GM18498 (cell line): ENCODE measurements at regions not wholly inside any gene's neighbourhood (a gene's known extent, or its start where the extent isn't known, plus 50 kb on each side); places are given as distances from the start of the nearest gene placed in this dataset.

Source experiments
- ATAC-seq: cut with Tn5 transposase; IDR thresholded peaks from one replicate; pipeline ENCODE4 v1.9.1; 2021; ENCODE audit warnings: mild to moderate bottlenecking, moderate library complexity; ENCODE audit not compliant: unreplicated experiment

GRCh38 chr14:101492716-101493115, 68.6 kb upstream of the DIO3 start:
- ATAC-seq, result no peak

DNA sequence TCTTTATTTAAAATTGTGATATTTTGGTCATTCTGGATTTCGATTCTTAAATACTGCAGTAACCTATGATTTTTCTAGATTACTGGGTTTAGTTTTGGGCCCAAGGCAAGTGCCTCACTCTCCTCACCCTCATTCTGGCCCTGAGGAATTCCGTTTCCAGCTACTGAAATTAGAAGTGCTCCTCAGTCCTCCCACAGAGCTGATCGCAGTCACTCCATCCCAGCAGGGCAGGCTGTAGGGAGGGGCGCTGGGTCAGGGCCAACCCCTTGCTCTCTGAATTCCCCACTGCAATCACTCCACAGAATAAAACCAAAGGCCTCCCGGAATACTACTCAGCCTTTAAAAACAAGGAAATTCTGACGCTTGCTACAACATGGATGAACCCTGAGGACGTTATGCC, 66.5 kb upstream of the DIO3 start:
- ATAC-seq, result no peak

DNA sequence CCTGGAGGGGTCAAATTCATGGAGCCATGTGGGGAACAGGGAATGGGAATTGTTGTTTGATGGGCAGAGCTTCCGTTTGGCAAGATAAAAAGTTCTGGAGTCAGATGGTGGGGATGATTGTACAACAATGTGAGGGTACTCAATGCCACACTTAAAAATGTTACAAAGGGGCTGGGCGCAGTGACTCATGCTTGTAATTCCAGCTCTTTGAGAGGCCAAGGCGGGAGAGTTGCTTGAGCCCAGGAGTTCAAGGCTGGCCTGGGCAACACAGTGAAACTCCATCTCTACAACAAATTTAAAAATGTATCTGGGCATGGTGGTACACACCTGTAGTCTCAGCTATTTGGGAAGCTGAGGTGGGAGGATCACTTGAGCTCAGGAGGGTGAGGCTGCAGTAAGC, 66.0 kb upstream of the DIO3 start:
- no peak for ATAC-seq

DNA sequence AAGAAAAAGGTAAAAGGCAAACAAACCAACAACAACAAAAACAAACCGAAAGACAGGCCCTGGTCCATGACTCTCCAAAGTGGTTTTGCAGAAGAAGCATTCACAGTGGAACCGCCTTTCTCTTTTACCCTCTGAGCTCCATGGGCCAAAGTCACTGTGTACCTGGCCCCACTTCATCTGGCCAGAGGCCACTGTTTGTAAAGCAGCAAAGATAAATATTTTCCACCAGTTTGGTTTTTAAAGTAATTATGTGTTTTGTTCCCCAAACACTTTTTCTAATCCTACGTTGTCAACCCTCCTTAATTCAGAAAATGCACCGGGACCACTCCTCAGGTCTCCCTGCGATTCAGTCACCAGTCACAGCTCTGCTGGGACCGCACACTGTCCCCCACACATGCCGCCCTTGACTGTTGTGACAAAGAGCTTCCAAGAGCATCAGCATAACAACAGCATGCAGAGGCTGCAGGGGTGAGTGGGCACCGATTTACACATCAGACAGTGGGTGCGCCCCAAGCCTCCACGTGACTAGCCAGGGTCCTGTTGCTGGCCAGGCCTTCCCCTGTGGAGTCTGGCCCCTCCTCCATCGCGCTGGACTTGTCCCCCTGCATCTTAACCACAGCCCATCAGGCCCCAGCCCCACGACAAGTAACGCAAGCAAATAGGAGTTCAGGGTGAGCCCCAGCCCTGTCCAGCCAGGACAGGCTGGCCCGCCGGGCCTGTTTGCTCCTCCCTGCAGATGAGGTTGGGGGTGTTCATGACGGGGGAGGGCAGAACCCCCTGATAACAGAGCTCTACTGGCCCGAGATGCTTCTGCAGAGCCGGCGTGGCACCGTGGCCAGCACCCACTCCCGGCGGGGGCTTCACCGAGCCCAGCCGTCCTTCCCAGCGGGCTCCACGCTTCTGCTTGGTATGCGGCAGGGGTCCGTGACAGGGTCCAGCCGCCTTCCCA, 65.2 kb upstream of the DIO3 start:
- no peak for ATAC-seq

- no peak for ATAC-seq
Measured at GRCh38 chr14:101496776-101497683, 64.3 kb upstream of the DIO3 start.

- no peak for ATAC-seq
Measured at GRCh38 chr14:101497684-101498525, 63.4 kb upstream of the DIO3 start.

DNA sequence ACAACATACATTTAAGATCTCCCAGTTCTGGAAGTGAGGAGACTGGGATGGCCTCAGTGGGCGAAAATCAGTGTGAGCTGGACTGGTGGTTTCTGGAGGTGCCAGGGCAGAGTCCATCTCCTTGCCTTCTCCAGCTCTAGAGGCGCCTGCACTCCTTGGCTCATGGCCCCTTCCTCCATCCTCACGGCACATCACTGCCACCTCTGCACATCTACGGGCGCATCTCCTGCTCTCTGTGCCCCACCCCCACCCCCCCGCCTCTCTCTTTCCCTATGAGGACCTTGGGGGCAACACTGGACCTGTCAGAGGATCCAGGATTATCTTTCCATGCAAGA, 62.8 kb upstream of the DIO3 start:
- no peak for ATAC-seq

GRCh38 chr14:101499080-101499479, 62.2 kb upstream of the DIO3 start:
- ATAC-seq, result no peak

GRCh38 chr14:101499513-101499912, 61.8 kb upstream of the DIO3 start:
- ATAC-seq, result no peak

DNA sequence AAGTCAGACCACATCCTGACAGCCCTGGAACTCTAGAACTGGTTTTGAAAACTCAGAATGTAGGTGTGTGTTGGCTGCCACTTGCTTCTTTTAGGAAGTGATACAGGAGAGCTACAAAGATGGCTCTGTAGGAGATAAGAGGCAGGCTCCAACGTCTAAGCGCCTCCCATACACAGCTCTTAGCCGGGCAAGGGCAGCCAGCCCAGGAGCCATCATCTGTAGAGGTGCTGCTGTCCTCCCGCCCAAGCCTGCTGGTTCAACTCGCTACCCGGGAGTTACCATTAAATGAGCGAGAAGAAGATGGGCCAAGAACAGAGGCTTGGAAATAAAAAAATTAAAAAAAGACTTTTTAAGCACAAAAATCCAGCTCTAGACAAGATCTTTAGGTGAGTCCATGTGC, 61.2 kb upstream of the DIO3 start:
- no peak for ATAC-seq

DNA sequence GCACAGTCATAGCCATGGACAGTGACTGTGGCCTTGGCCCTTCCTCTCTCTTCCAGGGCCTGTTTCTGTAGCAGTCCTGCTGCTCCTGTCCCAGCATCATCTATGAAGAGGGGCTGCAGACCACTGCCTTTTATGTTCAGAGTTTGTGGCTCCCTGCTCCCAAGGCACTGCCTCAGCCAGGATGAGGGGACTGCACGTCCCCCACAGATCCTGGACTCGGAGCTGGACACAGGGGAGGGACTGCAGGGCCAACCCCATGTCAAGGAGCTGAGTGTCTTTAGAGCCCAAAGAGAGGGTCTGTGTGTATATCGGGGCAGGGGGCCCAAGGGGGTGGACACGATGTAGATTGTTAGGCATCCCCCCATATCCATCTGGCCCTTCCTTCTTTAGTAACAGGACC, 60.6 kb upstream of the DIO3 start:
- no peak for ATAC-seq

DNA sequence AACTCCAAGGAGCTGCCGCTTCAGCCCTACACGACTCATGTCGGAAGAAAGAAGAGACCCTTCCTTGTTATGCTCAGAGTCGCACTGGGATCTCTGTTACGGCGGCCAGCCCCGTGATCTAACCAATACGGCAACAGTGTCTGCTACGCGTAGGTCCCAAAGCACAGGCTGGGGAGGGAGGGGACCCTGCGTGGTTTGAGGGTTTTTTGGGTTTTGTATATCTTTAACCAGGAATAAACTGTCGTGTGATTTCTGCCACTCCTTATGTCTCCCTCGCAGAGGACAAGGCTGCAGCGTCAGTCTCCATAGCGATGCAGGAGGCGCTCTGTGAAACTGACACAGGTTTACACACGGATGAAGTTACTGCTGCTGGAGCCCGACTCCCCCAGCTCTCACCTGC, 60.0 kb upstream of the DIO3 start:
- ATAC-seq, result no peak

GRCh38 chr14:101501858-101502615, 59.3 kb upstream of the DIO3 start:
- no peak for ATAC-seq

GRCh38 chr14:101502761-101503392, 58.4 kb upstream of the DIO3 start:
- no peak for ATAC-seq

DNA sequence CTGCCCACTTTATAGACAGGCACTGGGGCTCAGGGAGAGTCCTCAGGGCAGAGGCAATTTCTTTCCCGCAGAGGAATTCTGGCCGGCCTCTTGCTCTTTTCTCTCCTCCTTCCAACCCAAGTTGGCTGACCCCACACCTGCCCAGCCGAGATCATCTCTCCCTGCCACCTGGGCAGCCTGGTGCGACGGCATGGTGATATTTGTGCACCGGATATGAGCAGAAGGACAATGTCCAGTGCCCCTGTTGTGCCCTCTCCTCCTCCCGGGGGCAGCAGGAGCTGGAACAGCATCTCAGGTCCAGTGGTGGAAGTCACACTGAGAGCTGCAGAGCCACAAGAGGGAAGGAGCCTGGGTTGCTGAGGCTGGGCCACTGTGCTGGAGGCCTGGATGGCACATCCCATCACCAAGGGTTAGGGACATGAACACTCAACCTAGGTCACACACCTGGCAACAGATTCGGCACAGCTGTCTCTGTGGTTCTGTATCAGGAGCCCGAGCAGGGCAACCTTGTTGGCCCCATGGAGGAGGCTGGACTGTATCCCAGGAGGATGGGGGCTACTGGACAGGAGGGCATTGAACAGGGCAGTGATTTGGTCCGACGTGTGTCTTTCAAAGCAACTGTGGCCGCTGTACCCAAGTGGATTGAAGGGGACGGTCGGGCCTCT, 57.7 kb upstream of the DIO3 start:
- no peak for ATAC-seq

DNA sequence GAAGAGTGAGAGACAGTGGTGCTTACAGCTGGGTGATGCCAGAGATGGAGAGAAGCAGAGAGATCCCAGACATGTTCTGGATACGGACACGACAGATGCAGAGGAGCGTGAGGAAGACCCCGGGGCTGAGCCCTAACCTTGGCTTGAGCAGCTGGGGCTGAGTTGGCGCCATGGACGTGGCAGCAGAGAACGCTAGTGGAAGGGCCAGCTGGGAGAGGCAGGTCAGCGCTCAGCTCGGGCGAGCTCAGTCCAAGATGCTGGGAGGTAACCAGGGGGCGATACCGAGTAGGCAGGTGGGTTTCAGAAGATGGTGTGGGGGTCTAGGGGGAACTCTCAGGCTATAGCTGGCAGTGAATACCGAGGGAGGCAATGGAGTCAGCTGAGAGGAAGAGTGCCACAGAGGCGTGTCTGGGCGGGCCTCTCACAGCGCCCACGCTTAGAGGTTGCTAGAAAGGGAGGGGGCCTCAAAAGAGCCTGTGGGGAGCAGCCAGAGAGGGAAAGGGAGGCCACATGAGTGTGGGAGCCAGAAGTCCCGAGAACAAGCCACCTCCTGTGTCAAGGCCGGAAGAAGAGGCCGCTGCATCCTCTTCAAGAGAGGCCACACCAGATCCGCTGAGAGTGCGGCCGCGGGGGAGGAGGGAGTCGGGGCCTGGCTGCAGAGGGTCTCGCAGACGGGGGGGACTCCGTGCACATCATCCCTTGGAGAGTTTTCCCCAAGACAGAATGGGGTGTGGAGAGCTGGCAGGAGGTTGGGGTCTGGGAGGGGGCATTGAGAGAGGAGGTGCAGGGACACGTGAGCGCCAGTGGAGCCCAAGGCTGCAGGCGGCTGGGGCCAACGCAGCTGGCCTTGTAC, 57.0 kb upstream of the DIO3 start:
- ATAC-seq, result no peak

- no peak for ATAC-seq
Measured at GRCh38 chr14:101505236-101505970, 55.9 kb upstream of the DIO3 start.
